ENCODE measurements at regions not wholly inside any gene's neighbourhood (a gene's known extent, or its start where the extent isn't known, plus 50 kb on each side); places are given as distances from the start of the nearest gene placed in this dataset.
A peak's percentile ranks its signal among the peaks of the same experiment; 100 is the strongest.

- intact Hi-C loops (cut with micrococcal nuclease; ENCODE audit: unreplicated experiment) = no loop called here
- Histone ChIP-seq H3K36me3 (ENCODE audit: insufficient read depth, low read length, poor library complexity, severe bottlenecking) (no peaks in the 10 kb centered on the region), H3K4me3 (ENCODE audit: low read depth, low read length, poor library complexity, severe bottlenecking) (no peak overlapping the region), H3K27ac (ENCODE audit: low read depth, low read length, poor library complexity, severe bottlenecking) (no peak overlapping the region), H3K27me3 (replicated peaks; ENCODE audit: insufficient read depth, low read depth, low read length, poor library complexity) (no peaks in the 10 kb centered on the region), H3K4me1 (ENCODE audit: insufficient read depth, low read length, poor library complexity, severe bottlenecking) (no peaks in the 10 kb centered on the region), H3K9me3 (ENCODE audit: low read depth, low read length, poor library complexity, severe bottlenecking) (no peaks in the 10 kb centered on the region)
- ChIA-PET POLR2A (ENCODE audit: low non-redundant PET) (no interaction called here), CTCF (no interaction called here)
- no TSS peak for BruUV-seq (replicated peaks)
- TF ChIP-seq CTCF (conservative IDR thresholded peaks at IDR 0.05; ENCODE audit: low read depth, low read length) = no peak
- TF ChIP-seq EZH2 (IDR thresholded peaks at IDR 0.05; ENCODE audit: borderline replicate concordance, low read depth, low read length, poor library complexity, severe bottlenecking) = no peak
- no peak for DNase-seq (ENCODE audit: low spot score)
Observed at GRCh38 chr5:123906698-123907295, 394.8 kb downstream of the CSNK1G3 start.

- ChIA-PET CTCF (no interaction called here), POLR2A (ENCODE audit: low non-redundant PET) (no interaction called here)
- peaks cover 27% of the 10 kb centered on the region for H3K4me1 ChIP-seq (ENCODE audit: insufficient read depth, low read length, poor library complexity, severe bottlenecking)
- no peak overlapping the region for H3K4me3 ChIP-seq (ENCODE audit: low read depth, low read length, poor library complexity, severe bottlenecking)
- TF ChIP-seq EZH2 (IDR thresholded peaks at IDR 0.05; ENCODE audit: borderline replicate concordance, low read depth, low read length, poor library complexity, severe bottlenecking) (no peak), CTCF (conservative IDR thresholded peaks at IDR 0.05; ENCODE audit: low read depth, low read length) (no peak)
- DNase-seq (ENCODE audit: low spot score) = no peak
- intact Hi-C loops (cut with micrococcal nuclease; ENCODE audit: unreplicated experiment) = no loop called here
- H3K36me3 ChIP-seq (ENCODE audit: insufficient read depth, low read length, poor library complexity, severe bottlenecking) = no peaks in the 10 kb centered on the region
- H3K27me3 ChIP-seq (replicated peaks; ENCODE audit: insufficient read depth, low read depth, low read length, poor library complexity) = no peaks in the 10 kb centered on the region
- H3K9me3 ChIP-seq (ENCODE audit: low read depth, low read length, poor library complexity, severe bottlenecking) = no peaks in the 10 kb centered on the region
- no peak overlapping the region for H3K27ac ChIP-seq (ENCODE audit: low read depth, low read length, poor library complexity, severe bottlenecking)
- no TSS peak for BruUV-seq (replicated peaks)
Observed at GRCh38 chr5:123885081-123885480, 373.1 kb downstream of the CSNK1G3 start.

- H3K36me3 ChIP-seq (ENCODE audit: insufficient read depth, low read length, poor library complexity, severe bottlenecking) = no peaks in the 10 kb centered on the region
- peak overlapping the region; percentile 75 for H3K27ac ChIP-seq (ENCODE audit: low read depth, low read length, poor library complexity, severe bottlenecking)
- CTCF ChIA-PET = no interaction called here
- peaks cover 27% of the 10 kb centered on the region for H3K4me1 ChIP-seq (ENCODE audit: insufficient read depth, low read length, poor library complexity, severe bottlenecking)
- intact Hi-C loops (cut with micrococcal nuclease; ENCODE audit: unreplicated experiment) = no loop called here
- H3K27me3 ChIP-seq (replicated peaks; ENCODE audit: insufficient read depth, low read depth, low read length, poor library complexity) = no peaks in the 10 kb centered on the region
- POLR2A ChIA-PET (ENCODE audit: low non-redundant PET) = no interaction called here
- BruUV-seq (replicated peaks) = no TSS peak
- no peak for TF ChIP-seq EZH2 (IDR thresholded peaks at IDR 0.05; ENCODE audit: borderline replicate concordance, low read depth, low read length, poor library complexity, severe bottlenecking)
- TF ChIP-seq CTCF (conservative IDR thresholded peaks at IDR 0.05; ENCODE audit: low read depth, low read length) = no peak
- peak overlapping the region; percentile 38 for H3K4me3 ChIP-seq (ENCODE audit: low read depth, low read length, poor library complexity, severe bottlenecking)
- peak; percentile 72 for DNase-seq (ENCODE audit: low spot score)
- H3K9me3 ChIP-seq (ENCODE audit: low read depth, low read length, poor library complexity, severe bottlenecking) = no peaks in the 10 kb centered on the region
Observed at GRCh38 chr5:123882965-123883345, 371.0 kb downstream of the CSNK1G3 start.
